HuH-7 (cell line): ENCODE measurements at regions not wholly inside any gene's neighbourhood (a gene's known extent, or its start where the extent isn't known, plus 50 kb on each side); places are given as distances from the start of the nearest gene placed in this dataset.
"Not testable (repeated sequence)": the region's sequence is repeated elsewhere in the genome, so short reads cannot be mapped to it uniquely, and the experiment has no call there.

Experiments
- DNase-seq: peaks from one replicate; pipeline ENCODE4 v3.0.0; 2011; ENCODE audit warnings: low spot score

GRCh38 chr10:46749003-46749402, 162.2 kb upstream of the PTPN20 start:
- DNase-seq = not testable (repeated sequence)

- DNase-seq = not testable (repeated sequence)
These were observed 161.8 kb upstream of the PTPN20 start for GRCh38 chr10:46749470-46749869.

GRCh38 chr10:46753763-46754162, 157.5 kb upstream of the PTPN20 start:
- DNase-seq = not testable (repeated sequence)

- not testable (repeated sequence) for DNase-seq
These were observed 149.8 kb upstream of the PTPN20 start for GRCh38 chr10:46761471-46761870.

- DNase-seq = not testable (repeated sequence)
These were observed 142.5 kb upstream of the PTPN20 start for GRCh38 chr10:46768515-46769291.

- DNase-seq = not testable (repeated sequence)
These were observed 137.9 kb upstream of the PTPN20 start for GRCh38 chr10:46773178-46773896.

- DNase-seq = not testable (repeated sequence)
These were observed 137.4 kb upstream of the PTPN20 start for GRCh38 chr10:46773897-46774236.

GRCh38 chr10:46774366-46774765, 136.9 kb upstream of the PTPN20 start:
- not testable (repeated sequence) for DNase-seq

GRCh38 chr10:46774945-46775667, 136.1 kb upstream of the PTPN20 start:
- not testable (repeated sequence) for DNase-seq

GRCh38 chr10:46775668-46776059, 135.6 kb upstream of the PTPN20 start:
- not testable (repeated sequence) for DNase-seq

- not testable (repeated sequence) for DNase-seq
These were observed 131.7 kb upstream of the PTPN20 start for GRCh38 chr10:46779571-46779970.

- DNase-seq = not testable (repeated sequence)
These were observed 131.1 kb upstream of the PTPN20 start for GRCh38 chr10:46780164-46780563.

- not testable (repeated sequence) for DNase-seq
These were observed 130.2 kb upstream of the PTPN20 start for GRCh38 chr10:46781001-46781400.

- not testable (repeated sequence) for DNase-seq
These were observed 129.0 kb upstream of the PTPN20 start for GRCh38 chr10:46782001-46782874.

- not testable (repeated sequence) for DNase-seq
These were observed 126.6 kb upstream of the PTPN20 start for GRCh38 chr10:46784665-46785064.

- not testable (repeated sequence) for DNase-seq
These were observed 125.1 kb upstream of the PTPN20 start for GRCh38 chr10:46786125-46786517.

- DNase-seq = peak; percentile 28
These were observed 124.5 kb upstream of the PTPN20 start for GRCh38 chr10:46786518-46787320.

GRCh38 chr10:46787321-46787615, 124.0 kb upstream of the PTPN20 start:
- DNase-seq = no peak

GRCh38 chr10:46792657-46793357, 118.4 kb upstream of the PTPN20 start:
- not testable (repeated sequence) for DNase-seq

- not testable (repeated sequence) for DNase-seq
These were observed 114.9 kb upstream of the PTPN20 start for GRCh38 chr10:46796351-46796750.
